Stimulated activated naive B cell treated with anti-CD40 and anti-IgM and Interleukin-4, amounts not matched to agents 10 μg/mL and 1 μg/mL and 100 μg/mL, for 72 hours (primary cell): ENCODE measurements at regions not wholly inside any gene's neighbourhood (a gene's known extent, or its start where the extent isn't known, plus 50 kb on each side); places are given as distances from the start of the nearest gene placed in this dataset.
"Not testable (repeated sequence)": the region's sequence is repeated elsewhere in the genome, so short reads cannot be mapped to it uniquely, and the experiment has no call there.

Source experiments
- ATAC-seq, 2 donors: fragments of 150-1000 bp; cut with Tn5 transposase; replicated peaks; 2 replicates each; pipeline ENCODE4 v1.10.0; 2021; ENCODE audit warnings: moderate library complexity in 1 of 2
- DNase-seq: peaks from one replicate; pipeline ENCODE4 v3.0.0; 2021
- H3K27ac Mint-ChIP-seq: one replicate; pipeline ENCODE4 v1.8.0; 2022; ENCODE audit warnings: mild to moderate bottlenecking, mixed read lengths
- H3K27me3 Mint-ChIP-seq, 2 donors: one replicate each; pipeline ENCODE4 v1.8.0; 2022; ENCODE audit warnings: mixed read lengths in 2 of 2
- H3K36me3 Mint-ChIP-seq, 2 donors: one replicate each; pipeline ENCODE4 v1.8.0; 2022; ENCODE audit warnings: mixed read lengths in 2 of 2, mild to moderate bottlenecking in 1 of 2
- H3K4me1 Mint-ChIP-seq, 2 donors: one replicate each; pipeline ENCODE4 v1.8.0; 2022; ENCODE audit warnings: mixed read lengths in 2 of 2, mild to moderate bottlenecking in 1 of 2
- H3K4me3 Mint-ChIP-seq, 2 donors: one replicate each; pipeline ENCODE4 v1.8.0; 2022; ENCODE audit warnings: mild to moderate bottlenecking in 2 of 2, mixed read lengths in 2 of 2, moderate library complexity in 1 of 2
- H3K9me3 Mint-ChIP-seq, 2 donors: one replicate each; pipeline ENCODE4 v1.8.0; 2022; ENCODE audit warnings: mixed read lengths in 2 of 2, mild to moderate bottlenecking in 1 of 2

DNA sequence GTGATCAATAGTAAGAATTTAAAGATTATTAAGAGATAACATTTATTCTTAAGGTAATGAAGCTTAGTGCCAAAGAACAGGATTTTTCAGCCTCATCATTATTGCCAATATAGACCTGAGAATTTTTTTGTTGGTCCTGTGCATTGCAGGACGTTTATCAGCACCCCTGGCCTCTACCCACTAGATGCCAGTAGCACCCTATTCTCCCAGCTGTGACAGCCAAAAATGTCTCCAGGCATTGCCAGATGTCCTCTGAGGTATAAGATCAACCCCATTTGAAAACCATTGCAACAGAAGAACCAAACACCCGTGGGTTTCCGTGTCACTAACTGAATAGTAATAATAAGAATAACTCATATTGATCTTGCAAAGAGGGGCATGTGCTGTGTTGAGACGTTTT is 700.0 kb upstream of the SOX11 start:
- no peaks in the 10 kb centered on the region for H3K36me3 Mint-ChIP-seq
- ATAC-seq (no peak), DNase-seq (no peak)
- H3K27me3 Mint-ChIP-seq = no peaks in the 10 kb centered on the region
- no peak overlapping the region for H3K27ac Mint-ChIP-seq
- H3K9me3 Mint-ChIP-seq = peaks cover 0 to 2% of the 10 kb centered on the region in 2 donors
- H3K4me1 Mint-ChIP-seq = no peaks in the 10 kb centered on the region
- no peak overlapping the region for H3K4me3 Mint-ChIP-seq

DNA sequence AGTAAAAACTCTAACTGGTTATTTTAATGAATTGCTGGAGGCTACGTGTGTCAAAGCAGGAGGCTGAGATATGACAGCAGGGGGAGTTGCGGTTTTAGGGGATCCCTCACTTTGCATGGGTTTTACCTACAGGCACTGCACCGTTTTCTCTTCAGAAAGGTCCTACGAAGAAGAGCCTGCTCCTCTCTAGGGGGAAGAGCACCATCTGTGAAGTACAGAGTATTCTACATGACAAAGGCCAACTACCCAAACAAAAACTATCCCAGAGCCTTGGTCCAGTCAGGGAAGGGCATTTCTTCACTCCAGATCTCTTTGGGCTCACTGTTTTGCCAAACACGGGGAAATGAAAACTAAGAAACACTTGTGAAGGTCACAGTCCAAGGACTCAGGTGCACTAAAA is 696.7 kb upstream of the SOX11 start:
- no peak for DNase-seq
- H3K27me3 Mint-ChIP-seq = no peaks in the 10 kb centered on the region

DNA sequence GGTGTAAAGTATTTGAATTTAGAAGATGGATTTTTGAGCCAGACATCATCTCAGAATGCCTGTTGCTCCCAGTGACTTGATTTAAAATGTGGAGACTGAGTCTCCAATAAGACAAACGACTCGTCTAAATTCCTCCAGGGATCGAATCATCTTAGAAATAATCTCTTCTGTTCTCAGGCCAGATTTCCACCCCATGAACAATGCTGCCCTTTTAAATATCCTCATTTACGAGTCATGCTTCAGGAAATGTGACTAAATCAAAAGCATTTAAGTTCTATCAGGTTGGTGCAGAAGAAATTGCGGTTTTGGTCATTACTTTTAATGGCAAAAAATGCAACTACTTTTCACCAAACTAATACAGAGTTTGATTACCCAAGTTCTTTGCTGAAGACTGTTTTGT is 684.6 kb upstream of the SOX11 start:
- DNase-seq (no peak), ATAC-seq (no peak)
- Mint-ChIP-seq H3K27ac (no peak overlapping the region), H3K27me3 (no peaks in the 10 kb centered on the region), H3K9me3 (peaks cover 8 to 14% of the 10 kb centered on the region in 2 donors), H3K4me1 (no peaks in the 10 kb centered on the region), H3K4me3 (no peak overlapping the region), H3K36me3 (no peaks in the 10 kb centered on the region)

More for the DNA sequence above, 696.7 kb upstream of the SOX11 start:
- Mint-ChIP-seq H3K4me3 (no peak overlapping the region), H3K36me3 (no peaks in the 10 kb centered on the region), H3K4me1 (no peaks in the 10 kb centered on the region), H3K27ac (no peak overlapping the region), H3K9me3 (peaks cover 0 to 2% of the 10 kb centered on the region in 2 donors)
- ATAC-seq = no peak

DNA sequence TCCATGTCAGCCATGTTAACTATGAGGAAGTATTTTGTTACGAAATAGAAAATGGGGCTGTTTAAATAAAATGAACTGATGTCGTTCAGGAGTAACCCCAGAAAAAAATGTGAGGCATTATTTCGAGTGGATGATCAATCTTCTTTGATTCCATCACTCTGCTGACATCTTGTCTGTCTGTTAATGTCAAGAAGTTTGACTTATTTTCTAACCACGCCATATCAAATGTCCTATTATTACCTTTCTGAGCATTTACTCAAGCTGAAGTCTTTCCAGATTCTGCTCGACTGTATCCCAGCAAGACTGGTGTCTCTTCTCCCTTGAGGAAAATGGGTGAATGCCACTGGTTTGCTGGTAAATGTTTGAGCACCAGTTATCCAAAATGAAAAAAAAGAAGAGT is 672.9 kb upstream of the SOX11 start:
- Mint-ChIP-seq H3K4me1 (no peaks in the 10 kb centered on the region), H3K4me3 (no peak overlapping the region), H3K9me3 (peaks cover 13 to 19% of the 10 kb centered on the region in 2 donors), H3K27me3 (no peaks in the 10 kb centered on the region), H3K36me3 (no peaks in the 10 kb centered on the region), H3K27ac (no peak overlapping the region)
- DNase-seq (no peak), ATAC-seq (no peak)

DNA sequence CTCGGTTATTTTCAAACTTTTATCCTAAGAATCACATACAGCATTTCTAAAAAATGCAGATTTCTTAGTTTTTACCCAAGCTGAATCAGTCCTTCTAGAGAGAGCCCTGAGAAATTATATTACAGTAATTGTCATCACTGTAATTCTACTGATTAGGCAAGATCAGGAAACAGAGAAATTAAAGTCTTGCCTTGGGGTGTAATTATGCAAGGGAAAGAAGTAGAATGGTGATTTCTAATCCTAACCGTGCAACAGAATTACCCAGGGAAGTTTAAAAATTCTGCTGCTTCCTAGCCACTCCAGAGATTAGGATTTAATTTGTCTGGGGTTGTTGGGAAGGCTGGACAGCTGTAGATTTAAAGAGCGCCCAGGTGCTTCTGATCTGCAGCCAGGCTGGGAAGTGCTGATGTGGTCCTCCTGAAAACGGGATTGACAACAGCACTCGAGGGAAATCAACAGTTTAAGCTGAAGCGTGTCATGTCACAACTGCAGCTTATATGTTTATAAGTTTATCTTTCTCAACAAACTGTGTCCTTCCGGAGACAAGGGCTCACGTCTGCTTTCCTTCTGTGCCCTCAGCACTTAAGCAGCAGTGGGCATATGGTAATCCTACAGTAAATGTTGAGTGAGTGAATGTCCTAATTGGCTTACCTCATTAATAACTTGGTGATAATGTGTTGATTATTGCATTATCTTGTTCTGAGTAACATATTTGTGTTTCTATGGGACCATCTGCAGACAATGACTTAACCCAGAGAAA is 671.9 kb upstream of the SOX11 start:
- Mint-ChIP-seq H3K4me3 (no peak overlapping the region), H3K4me1 (no peaks in the 10 kb centered on the region), H3K27me3 (no peaks in the 10 kb centered on the region), H3K9me3 (peaks cover 13 to 20% of the 10 kb centered on the region in 2 donors), H3K36me3 (no peaks in the 10 kb centered on the region), H3K27ac (no peak overlapping the region)
- DNase-seq = no peak
- ATAC-seq = no peak

DNA sequence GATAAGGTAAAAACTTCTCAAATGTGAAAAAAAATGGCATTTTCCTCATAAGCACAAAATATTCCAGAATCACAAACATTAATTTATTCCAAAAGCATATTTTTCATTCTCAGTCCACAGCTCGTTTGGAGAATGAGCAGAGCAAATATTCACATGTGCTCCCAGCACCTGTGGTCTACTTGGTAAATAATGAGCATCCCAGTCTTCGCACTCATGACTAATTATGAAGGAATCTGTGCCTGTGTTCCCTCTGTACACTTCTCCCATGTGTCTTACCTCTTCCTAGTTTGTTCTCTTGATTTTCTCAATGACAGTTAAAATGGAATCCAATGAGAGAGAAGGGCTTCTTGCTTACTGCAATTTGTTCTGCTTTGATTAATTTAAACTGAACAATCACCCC is 671.0 kb upstream of the SOX11 start:
- Mint-ChIP-seq H3K4me3 (no peak overlapping the region), H3K4me1 (no peaks in the 10 kb centered on the region), H3K27me3 (no peaks in the 10 kb centered on the region), H3K9me3 (peaks cover 13 to 19% of the 10 kb centered on the region in 2 donors), H3K36me3 (no peaks in the 10 kb centered on the region), H3K27ac (no peak overlapping the region)
- ATAC-seq (no peak), DNase-seq (no peak)

DNA sequence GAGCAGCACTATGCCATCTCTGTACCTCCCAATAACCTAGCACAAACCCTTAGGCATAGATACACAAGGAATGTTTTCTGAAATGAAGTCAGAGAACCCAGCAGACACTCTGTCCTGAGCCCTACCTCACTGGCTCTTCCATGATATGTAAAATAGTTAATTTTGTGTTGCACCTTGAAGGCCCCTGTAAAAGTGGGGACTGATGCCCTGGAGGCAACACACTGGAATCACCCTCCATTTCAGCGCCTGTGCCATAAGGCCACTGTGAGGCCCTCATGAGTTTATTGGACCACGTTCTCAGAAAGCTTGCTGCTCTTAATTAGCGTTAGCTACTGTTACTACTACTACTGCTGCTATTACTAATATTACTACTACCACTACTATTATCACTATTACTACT is 670.1 kb upstream of the SOX11 start:
- Mint-ChIP-seq H3K4me3 (no peak overlapping the region), H3K9me3 (peaks cover 13 to 19% of the 10 kb centered on the region in 2 donors), H3K4me1 (no peaks in the 10 kb centered on the region), H3K36me3 (no peaks in the 10 kb centered on the region), H3K27me3 (no peaks in the 10 kb centered on the region), H3K27ac (no peak overlapping the region)
- no peak for ATAC-seq
- no peak for DNase-seq

DNA sequence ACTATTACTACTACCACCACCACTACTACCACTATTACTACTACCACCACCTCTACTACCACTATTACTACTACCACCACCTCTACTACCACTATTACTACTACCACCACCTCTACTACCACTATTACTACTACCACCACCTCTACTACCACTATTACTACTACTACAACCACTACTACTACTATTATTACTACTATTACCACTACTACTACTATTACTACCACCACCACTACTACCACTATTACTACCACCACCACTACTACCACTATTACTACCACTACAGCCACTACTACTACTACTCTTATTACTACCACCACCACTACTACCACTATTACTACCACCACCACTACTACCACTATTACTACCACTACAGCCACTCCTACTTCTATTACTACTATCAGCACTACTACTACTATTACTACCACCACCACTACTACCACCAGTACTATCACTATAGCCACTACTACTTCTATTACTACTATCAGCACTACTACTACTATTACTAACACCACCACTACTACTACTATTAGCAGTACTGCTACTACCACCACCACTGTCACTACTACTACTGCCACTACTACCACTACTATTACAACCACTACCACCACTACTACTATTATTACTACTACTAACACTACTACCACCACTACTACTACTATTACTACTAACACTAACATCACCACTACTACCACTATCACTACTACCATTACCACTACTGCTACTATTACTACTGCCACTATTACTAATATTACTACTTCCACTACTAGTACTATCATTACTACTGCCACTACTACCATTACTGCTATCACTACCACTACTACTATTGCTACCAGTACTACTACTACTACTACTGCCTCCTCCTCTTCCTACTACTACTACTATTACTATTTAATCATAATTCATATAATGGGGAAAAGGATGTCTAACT is 669.2 kb upstream of the SOX11 start:
- H3K27ac Mint-ChIP-seq, H3K27me3 Mint-ChIP-seq, H3K4me1 Mint-ChIP-seq, ATAC-seq, H3K36me3 Mint-ChIP-seq, H3K4me3 Mint-ChIP-seq, DNase-seq: not testable (repeated sequence)
- peaks cover 13 to 19% of the 10 kb centered on the region in 2 donors for H3K9me3 Mint-ChIP-seq

DNA sequence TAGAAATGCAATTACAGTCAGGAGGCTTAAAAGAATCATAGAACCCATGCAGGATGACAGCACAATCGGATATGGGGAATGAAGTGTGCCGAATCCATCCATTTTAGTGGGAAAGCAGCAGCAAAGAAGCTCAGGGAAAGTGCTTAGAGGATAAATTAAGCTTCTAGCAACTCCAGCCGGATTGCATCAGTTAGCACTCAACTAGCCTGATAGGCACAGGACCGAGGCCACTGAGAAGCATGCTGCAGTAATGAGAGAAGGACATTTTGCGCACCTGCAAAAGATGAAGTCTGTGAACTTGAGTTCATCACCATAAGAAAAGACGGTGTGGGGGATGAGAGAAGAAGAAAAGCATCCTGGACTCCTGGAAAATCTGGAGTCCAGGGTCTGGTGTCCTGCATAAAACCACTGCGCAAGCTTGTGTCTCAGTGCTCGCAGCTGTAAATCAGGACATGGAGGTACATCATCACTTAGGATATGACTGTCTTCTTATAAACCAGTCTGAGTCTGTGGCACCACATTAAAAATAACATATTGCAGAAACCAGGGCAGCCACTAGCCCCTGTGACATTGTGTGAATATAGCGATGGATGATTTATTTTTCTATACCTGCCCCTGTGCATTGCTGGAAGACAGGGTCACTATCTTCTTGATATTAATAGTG is 665.5 kb upstream of the SOX11 start:
- H3K4me1 Mint-ChIP-seq = no peaks in the 10 kb centered on the region
- ATAC-seq (no peak), DNase-seq (no peak)
- no peak overlapping the region for H3K4me3 Mint-ChIP-seq
- no peaks in the 10 kb centered on the region for H3K27me3 Mint-ChIP-seq
- H3K36me3 Mint-ChIP-seq = no peaks in the 10 kb centered on the region
- H3K9me3 Mint-ChIP-seq = peaks cover 13 to 19% of the 10 kb centered on the region in 2 donors
- H3K27ac Mint-ChIP-seq = no peak overlapping the region

DNA sequence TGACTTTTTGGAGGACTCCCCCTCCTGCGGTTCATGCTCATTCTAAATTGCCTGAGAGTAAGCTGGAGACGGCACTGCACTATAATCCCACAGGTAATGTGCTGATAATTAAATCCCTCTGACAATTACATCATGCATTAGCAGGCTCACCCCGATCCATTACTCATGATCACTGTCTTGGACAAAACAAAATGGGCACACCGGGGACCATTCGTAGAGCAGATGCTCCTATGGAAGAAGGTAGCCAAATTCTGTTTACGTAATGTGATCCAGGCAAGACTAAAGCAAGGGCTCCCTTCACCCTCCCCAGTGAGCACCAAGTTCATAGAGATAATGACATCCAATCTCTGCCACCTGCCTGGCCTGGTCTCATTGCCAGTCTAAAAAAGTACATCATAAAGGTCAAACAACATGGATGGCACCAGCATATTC is 657.1 kb upstream of the SOX11 start:
- DNase-seq = no peak
- Mint-ChIP-seq H3K4me1 (no peaks in the 10 kb centered on the region), H3K4me3 (no peak overlapping the region), H3K27me3 (no peaks in the 10 kb centered on the region), H3K9me3 (peaks cover 0 to under 1% of the 10 kb centered on the region in 2 donors), H3K27ac (no peak overlapping the region), H3K36me3 (no peaks in the 10 kb centered on the region)
- ATAC-seq = no peak

DNA sequence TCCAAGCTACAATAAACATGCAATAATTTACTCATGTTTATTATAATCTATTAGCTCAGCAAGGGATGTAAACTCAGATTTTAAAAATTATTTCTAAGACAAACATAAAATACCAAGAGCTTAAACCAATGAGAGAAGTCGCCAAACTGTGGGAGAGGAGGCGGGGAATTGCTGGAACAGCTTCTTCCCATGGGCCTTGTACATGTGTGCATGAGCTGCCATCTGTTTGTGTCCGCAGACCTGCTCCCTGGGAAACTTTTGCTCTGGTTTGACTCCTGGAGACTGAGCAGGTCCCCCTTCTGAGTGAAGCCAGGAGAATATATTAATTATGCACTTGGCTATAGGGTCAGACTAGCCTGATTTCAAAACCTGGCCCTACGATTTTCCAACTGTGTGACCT is 655.9 kb upstream of the SOX11 start:
- Mint-ChIP-seq H3K4me3 (no peak overlapping the region), H3K4me1 (no peaks in the 10 kb centered on the region), H3K27me3 (no peaks in the 10 kb centered on the region), H3K27ac (no peak overlapping the region), H3K36me3 (no peaks in the 10 kb centered on the region), H3K9me3 (peaks cover 0 to 7% of the 10 kb centered on the region in 2 donors)
- ATAC-seq = no peak
- no peak for DNase-seq

DNA sequence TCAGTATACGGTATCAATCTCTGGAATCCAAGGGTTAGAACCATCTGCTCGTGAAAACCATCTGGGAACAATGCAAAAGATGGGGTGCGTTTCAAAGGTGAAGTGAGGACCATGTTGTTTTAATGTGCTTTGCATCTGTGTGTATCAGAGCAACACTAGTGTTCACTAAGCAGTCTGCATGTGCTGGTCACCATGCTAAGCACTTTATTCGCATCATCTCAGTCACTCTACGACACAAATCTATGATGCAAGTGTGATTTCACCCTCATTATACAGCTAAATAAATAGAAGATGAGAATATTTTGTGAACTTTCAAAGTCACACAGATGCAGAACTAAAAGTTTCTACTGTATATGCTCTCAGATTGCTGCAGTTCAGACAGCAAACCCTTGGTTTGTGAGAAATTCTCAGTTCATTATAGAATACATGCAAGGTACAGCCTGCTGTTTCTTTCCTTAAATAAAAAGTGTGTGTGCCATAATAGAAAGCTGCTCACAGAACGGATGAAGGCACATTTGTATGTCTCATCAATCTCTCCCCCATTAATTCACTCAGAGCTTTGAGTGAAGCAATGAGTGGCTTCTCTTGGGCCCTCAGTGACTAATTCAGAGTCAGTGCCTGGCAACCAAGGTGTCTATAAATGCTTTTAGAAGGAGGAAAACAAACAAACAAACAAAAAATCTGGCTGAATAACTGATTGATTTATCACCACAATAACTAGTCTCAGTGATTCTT is 652.8 kb upstream of the SOX11 start:
- Mint-ChIP-seq H3K27ac (no peak overlapping the region), H3K4me1 (no peaks in the 10 kb centered on the region), H3K36me3 (no peaks in the 10 kb centered on the region), H3K9me3 (peaks cover 4 to 7% of the 10 kb centered on the region in 2 donors), H3K4me3 (no peak overlapping the region), H3K27me3 (no peaks in the 10 kb centered on the region)
- ATAC-seq (no peak), DNase-seq (no peak)

DNA sequence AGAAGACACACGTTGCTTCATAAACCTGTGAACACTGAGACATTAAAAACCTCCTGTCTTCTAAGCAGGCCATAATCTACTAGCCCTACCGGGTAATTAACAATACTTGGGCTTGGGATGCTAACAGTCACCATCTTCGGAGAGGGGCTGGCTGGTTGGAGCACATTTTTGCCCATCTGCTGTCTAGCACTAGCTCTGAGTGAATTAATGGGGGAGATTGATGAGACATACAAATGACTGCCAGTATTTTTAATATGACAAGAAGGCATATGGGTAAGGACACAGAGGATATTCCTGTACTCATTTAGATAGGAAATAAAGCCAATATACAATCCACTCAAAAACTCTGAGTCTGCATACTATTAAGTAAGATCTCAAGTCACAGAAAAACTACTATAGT is 651.6 kb upstream of the SOX11 start:
- Mint-ChIP-seq H3K27me3 (no peaks in the 10 kb centered on the region), H3K27ac (no peak overlapping the region), H3K4me3 (no peak overlapping the region), H3K4me1 (no peaks in the 10 kb centered on the region), H3K36me3 (no peaks in the 10 kb centered on the region), H3K9me3 (peaks cover 4 to 7% of the 10 kb centered on the region in 2 donors)
- DNase-seq (no peak), ATAC-seq (no peak)

DNA sequence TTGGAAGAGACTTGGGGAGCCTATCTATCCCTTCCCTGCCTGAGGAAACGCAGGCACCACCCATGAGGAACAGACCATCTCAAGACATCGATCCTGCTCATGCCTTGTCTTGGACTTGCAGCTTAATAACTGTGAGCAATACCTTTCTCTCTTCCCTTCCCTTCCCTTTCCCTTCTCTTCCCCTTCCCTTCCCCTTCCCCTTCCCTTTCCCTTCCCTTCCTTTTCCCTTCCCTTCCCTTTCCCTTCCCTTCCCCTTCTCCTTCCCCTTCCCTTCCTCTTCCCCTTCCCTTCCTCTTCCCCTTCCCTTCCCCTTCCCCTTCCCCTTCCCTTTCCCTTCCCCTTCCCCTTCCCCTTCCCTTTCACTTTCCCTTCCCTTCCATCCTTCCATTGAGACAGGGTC is 650.7 kb upstream of the SOX11 start:
- Mint-ChIP-seq H3K9me3 (peaks cover 4 to 7% of the 10 kb centered on the region in 2 donors), H3K27me3 (no peaks in the 10 kb centered on the region), H3K4me1 (no peaks in the 10 kb centered on the region), H3K36me3 (no peaks in the 10 kb centered on the region), H3K27ac (no peak overlapping the region), H3K4me3 (no peak overlapping the region)
- DNase-seq (no peak), ATAC-seq (no peak)
